ENCODE measurements at regions not wholly inside any gene's neighbourhood (a gene's known extent, or its start where the extent isn't known, plus 50 kb on each side); places are given as distances from the start of the nearest gene placed in this dataset.

DNA sequence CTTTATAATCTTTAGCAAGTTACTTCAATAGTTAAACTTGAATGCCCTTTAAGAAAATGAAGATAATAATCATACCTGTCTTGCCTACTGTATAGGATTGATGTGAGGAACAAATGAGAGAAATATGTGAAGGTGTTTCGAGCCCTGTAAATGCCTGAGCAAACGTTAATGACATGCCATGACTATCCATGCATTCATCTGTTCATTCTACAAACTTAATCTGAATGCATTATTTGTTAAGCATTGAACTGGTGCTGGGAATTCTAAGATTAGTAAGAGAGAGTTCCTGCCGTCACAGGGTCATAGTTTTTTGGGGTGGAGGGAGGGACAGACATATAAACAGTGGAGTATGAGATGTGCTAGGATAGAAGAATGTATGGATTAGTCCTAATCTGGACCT lies 111.5 kb upstream of the PRICKLE1 start:
- H3K9ac ChIP-seq (ENCODE audit: low read length), result no peak overlapping the region
- H3K27me3 ChIP-seq (ENCODE audit: control insufficient read depth in 1 of 2, insufficient read depth in 2 of 2, low read length in 2 of 2), result no peaks in the 10 kb centered on the region
- no peak overlapping the region for H3K27ac ChIP-seq (ENCODE audit: low read depth, low read length)
- H3K4me1 ChIP-seq (ENCODE audit: insufficient read depth, low read length), result no peaks in the 10 kb centered on the region
- H3K4me3 ChIP-seq (ENCODE audit: low read depth in 1 of 2, low read length in 2 of 2), result no peak overlapping the region
- no peaks in the 10 kb centered on the region for H3K36me3 ChIP-seq (ENCODE audit: insufficient read depth, low read length)
- no peaks in the 10 kb centered on the region for H3K9me3 ChIP-seq (ENCODE audit: low read length)

DNA sequence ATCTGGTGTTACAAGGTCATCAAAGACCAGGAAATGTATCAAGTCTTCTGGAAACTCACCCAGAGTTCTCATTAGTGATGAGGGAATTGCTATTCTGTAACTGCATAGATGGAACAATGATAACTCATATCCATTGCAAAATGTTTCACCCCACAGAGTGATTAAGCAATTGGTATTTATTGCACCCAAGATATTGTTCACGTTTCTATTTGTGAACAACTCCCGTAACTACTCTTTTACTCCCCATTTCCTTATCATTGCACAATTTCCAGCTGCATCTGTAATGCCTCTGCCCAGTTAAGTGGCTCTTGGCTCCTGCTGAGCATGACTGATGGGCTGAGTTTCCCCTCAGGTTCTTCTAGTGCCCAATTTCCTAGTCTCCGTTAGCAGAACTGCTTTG lies 108.7 kb upstream of the PRICKLE1 start:
- no peak overlapping the region for H3K27ac ChIP-seq (ENCODE audit: low read depth, low read length)
- no peaks in the 10 kb centered on the region for H3K4me1 ChIP-seq (ENCODE audit: insufficient read depth, low read length)
- no peaks in the 10 kb centered on the region for H3K27me3 ChIP-seq (ENCODE audit: control insufficient read depth in 1 of 2, insufficient read depth in 2 of 2, low read length in 2 of 2)
- H3K36me3 ChIP-seq (ENCODE audit: insufficient read depth, low read length), result no peaks in the 10 kb centered on the region
- H3K9me3 ChIP-seq (ENCODE audit: low read length), result no peaks in the 10 kb centered on the region
- no peak overlapping the region for H3K4me3 ChIP-seq (ENCODE audit: low read depth in 1 of 2, low read length in 2 of 2)
- H3K9ac ChIP-seq (ENCODE audit: low read length), result no peak overlapping the region

DNA sequence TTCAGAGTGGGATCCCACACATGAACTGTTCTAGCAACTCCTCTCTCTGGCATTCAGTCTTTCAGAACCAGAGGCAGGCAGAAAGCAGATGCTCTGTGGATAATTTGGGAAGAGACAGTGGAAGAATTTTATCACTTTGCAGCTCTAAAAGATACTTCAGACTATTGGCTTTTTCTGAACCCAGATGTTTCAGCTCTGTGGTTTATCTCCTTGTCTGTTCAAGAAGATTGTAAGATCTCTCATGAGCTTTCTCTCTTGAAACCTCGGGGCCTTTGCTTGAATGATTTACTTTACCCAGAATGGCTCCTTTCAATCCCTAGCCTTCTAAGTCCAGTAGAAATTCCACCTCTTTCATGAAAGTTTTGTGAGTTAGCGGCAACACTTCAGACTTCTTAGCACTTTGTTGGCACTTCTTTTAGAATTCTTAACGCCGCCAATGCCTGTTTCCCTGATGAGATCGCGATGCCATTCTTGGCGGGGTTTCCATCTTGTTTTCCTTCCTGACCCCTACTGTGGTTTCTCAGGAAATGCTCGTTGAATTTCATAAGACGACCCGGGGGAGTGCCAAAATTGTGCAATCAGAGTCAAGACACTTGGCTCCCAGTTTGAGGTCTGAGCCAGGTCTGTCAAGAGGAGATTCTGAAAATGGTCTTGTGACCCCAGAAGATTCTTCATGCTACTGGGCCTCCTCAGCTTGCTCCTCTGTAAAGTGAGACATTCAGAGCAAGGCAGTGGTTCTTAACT lies 107.0 kb upstream of the PRICKLE1 start:
- Histone ChIP-seq H3K9ac (ENCODE audit: low read length) (no peak overlapping the region), H3K36me3 (ENCODE audit: insufficient read depth, low read length) (no peaks in the 10 kb centered on the region), H3K27me3 (ENCODE audit: control insufficient read depth in 1 of 2, insufficient read depth in 2 of 2, low read length in 2 of 2) (no peaks in the 10 kb centered on the region), H3K27ac (ENCODE audit: low read depth, low read length) (no peak overlapping the region), H3K4me3 (ENCODE audit: low read depth in 1 of 2, low read length in 2 of 2) (no peak overlapping the region), H3K9me3 (ENCODE audit: low read length) (no peaks in the 10 kb centered on the region), H3K4me1 (ENCODE audit: insufficient read depth, low read length) (no peaks in the 10 kb centered on the region)

DNA sequence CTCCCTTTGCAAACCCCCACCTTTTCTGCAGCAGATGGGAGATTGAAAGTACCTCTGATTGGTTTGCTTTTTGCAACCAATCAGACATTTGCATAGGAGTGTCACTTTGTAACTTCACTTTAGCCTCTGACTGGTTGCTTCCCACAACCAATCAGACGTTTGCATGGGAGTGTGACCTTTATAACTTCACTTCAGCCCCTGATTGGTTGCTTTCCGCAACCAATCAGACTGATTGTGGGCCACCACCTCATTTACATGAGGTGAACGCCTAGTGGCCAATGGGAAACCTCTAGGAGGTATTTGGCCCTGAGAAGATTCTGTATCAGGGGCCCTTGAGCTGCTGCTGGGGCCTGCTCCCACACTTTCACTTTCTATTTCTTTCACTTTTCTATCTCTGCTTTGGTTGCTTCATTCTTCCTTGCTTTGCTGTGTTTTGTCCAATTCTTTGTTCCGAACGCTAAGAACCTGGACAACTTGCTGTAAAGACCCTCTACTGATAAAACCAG lies 106.0 kb upstream of the PRICKLE1 start:
- H3K27me3 ChIP-seq (ENCODE audit: control insufficient read depth in 1 of 2, insufficient read depth in 2 of 2, low read length in 2 of 2), result no peaks in the 10 kb centered on the region
- no peak overlapping the region for H3K27ac ChIP-seq (ENCODE audit: low read depth, low read length)
- no peaks in the 10 kb centered on the region for H3K4me1 ChIP-seq (ENCODE audit: insufficient read depth, low read length)
- H3K4me3 ChIP-seq (ENCODE audit: low read depth in 1 of 2, low read length in 2 of 2), result no peak overlapping the region
- no peaks in the 10 kb centered on the region for H3K36me3 ChIP-seq (ENCODE audit: insufficient read depth, low read length)
- H3K9ac ChIP-seq (ENCODE audit: low read length), result no peak overlapping the region
- H3K9me3 ChIP-seq (ENCODE audit: low read length), result no peaks in the 10 kb centered on the region

DNA sequence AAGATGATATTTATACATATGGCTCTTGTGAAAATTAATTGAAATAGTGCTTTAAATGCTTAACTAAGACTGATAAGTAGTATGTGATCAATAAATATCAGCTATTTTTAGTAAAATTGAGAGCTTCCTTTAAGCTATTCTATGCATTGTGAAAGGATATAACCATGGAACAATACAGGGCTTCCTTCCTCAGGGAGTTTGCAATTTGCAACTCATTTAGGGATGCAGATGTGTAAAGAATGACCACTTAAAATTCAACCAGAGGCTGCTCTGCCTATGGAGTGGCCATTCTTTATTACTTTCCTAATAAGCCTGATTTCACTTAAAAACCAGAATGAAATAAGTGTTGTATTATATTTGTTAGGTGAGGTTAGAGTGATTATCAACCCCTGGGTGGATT lies 103.2 kb upstream of the PRICKLE1 start:
- H3K27me3 ChIP-seq (ENCODE audit: control insufficient read depth in 1 of 2, insufficient read depth in 2 of 2, low read length in 2 of 2), result no peaks in the 10 kb centered on the region
- H3K4me3 ChIP-seq (ENCODE audit: low read depth in 1 of 2, low read length in 2 of 2), result no peak overlapping the region
- H3K4me1 ChIP-seq (ENCODE audit: insufficient read depth, low read length), result no peaks in the 10 kb centered on the region
- no peak overlapping the region for H3K27ac ChIP-seq (ENCODE audit: low read depth, low read length)
- H3K9ac ChIP-seq (ENCODE audit: low read length), result no peak overlapping the region
- H3K9me3 ChIP-seq (ENCODE audit: low read length), result no peaks in the 10 kb centered on the region
- no peaks in the 10 kb centered on the region for H3K36me3 ChIP-seq (ENCODE audit: insufficient read depth, low read length)

DNA sequence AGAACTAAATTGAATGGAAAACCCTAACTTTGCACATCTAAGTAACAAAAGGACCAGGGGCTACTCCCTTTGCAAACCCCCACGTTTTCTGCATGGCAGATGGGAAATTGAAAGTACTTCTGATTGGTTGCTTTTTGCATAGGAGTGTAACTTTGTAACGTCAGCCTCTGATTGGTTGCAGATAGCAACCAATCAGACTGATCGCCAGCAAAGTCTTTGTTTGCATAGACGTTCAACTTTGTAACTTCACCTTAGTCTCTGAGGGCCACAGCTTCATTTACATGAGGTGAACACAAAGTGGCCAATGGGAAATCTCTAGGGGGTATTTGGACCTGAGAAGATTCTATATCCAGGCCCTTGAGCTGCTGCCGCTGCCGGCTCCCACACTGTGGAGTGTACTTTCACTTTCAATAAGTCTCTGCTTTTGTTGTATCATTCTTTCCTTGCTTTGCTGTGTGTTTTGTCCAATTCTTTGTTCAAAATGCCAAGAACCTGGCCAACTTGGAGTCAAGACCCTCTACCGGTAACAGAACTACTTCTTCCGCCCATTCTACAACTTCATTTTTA lies 102.5 kb upstream of the PRICKLE1 start:
- Histone ChIP-seq H3K4me1 (ENCODE audit: insufficient read depth, low read length) (no peaks in the 10 kb centered on the region), H3K27me3 (ENCODE audit: control insufficient read depth in 1 of 2, insufficient read depth in 2 of 2, low read length in 2 of 2) (no peaks in the 10 kb centered on the region), H3K9ac (ENCODE audit: low read length) (no peak overlapping the region), H3K27ac (ENCODE audit: low read depth, low read length) (no peak overlapping the region), H3K9me3 (ENCODE audit: low read length) (no peaks in the 10 kb centered on the region), H3K4me3 (ENCODE audit: low read depth in 1 of 2, low read length in 2 of 2) (no peak overlapping the region), H3K36me3 (ENCODE audit: insufficient read depth, low read length) (no peaks in the 10 kb centered on the region)

DNA sequence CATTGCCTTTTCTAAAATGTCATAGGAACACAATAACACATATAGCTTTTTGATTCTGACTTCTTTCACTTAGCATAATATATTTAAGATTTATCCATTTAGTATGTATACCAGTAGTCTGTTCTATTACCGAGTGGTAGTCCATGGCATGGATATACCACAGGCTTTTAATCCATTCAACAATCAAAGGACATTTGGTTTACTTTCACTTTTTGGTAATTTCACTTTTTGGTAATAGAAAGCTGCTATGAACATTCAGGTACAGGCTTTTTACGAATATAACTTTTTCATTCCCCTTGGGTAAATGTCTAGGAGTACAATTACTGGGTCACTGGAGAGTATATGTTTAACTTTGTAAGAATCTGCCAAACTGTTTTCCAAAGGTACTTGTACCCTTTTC lies 100.7 kb upstream of the PRICKLE1 start:
- Histone ChIP-seq H3K27ac (ENCODE audit: low read depth, low read length) (no peak overlapping the region), H3K9me3 (ENCODE audit: low read length) (no peaks in the 10 kb centered on the region), H3K27me3 (ENCODE audit: control insufficient read depth in 1 of 2, insufficient read depth in 2 of 2, low read length in 2 of 2) (no peaks in the 10 kb centered on the region), H3K36me3 (ENCODE audit: insufficient read depth, low read length) (no peaks in the 10 kb centered on the region), H3K9ac (ENCODE audit: low read length) (no peak overlapping the region), H3K4me3 (ENCODE audit: low read depth in 1 of 2, low read length in 2 of 2) (no peak overlapping the region), H3K4me1 (ENCODE audit: insufficient read depth, low read length) (no peaks in the 10 kb centered on the region)

DNA sequence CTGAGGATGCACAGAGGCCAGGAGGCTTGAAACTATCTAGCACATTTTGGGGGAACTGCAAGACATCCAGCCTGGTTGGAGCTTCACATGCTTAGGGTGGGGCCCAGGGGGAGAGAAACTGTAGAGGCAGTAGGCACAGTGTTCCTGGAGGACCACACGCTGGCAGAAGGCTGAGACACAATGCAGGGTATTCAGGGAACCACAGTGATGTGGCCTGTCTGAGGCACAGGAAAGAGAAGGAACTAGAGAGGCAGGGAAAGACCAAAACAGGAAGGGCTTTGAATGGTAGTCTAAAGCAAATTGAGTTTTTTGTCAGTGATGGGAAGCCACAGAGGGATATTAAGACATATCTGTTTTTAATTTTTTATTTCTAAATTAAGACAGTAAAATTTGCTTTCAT lies 100.2 kb upstream of the PRICKLE1 start:
- Histone ChIP-seq H3K4me1 (ENCODE audit: insufficient read depth, low read length) (no peaks in the 10 kb centered on the region), H3K36me3 (ENCODE audit: insufficient read depth, low read length) (no peaks in the 10 kb centered on the region), H3K9ac (ENCODE audit: low read length) (no peak overlapping the region)

DNA sequence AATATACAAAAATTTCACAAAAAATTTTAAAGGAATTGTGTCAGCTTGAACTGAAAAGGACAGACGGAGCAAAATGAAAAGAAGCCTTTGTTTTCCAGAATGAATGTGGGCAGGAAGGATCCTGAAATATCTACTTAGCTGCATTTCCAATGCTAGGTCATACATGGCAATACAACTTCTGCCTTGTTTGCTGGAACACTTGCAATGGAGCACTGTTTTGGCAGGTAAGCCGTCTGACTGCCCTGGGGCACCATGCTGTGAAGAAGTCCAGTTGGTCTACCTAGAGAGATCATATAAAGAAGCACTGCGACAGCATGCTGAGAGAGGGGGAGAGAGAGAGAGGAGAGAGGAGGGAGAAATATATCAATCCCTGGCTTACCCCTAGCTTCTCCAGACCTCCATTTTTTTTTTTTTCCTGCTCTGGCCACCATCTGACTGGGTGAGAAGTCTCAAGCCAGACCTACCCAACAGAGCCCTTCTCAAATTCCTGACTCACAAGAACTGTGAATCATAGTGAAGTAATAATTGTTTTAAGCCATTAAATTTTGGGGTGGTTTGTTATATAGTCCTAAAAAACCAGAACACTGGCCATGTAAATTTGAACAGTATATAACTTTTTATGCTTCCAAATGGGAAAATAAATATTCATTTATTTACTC lies 97.1 kb upstream of the PRICKLE1 start:
- no peak overlapping the region for H3K4me3 ChIP-seq (ENCODE audit: low read depth in 1 of 2, low read length in 2 of 2)
- H3K27me3 ChIP-seq (ENCODE audit: control insufficient read depth in 1 of 2, insufficient read depth in 2 of 2, low read length in 2 of 2), result no peaks in the 10 kb centered on the region
- no peaks in the 10 kb centered on the region for H3K36me3 ChIP-seq (ENCODE audit: insufficient read depth, low read length)
- H3K4me1 ChIP-seq (ENCODE audit: insufficient read depth, low read length), result no peaks in the 10 kb centered on the region
- no peak overlapping the region for H3K9ac ChIP-seq (ENCODE audit: low read length)
- H3K9me3 ChIP-seq (ENCODE audit: low read length), result no peaks in the 10 kb centered on the region
- H3K27ac ChIP-seq (ENCODE audit: low read depth, low read length), result no peak overlapping the region

More for the DNA sequence above, 100.2 kb upstream of the PRICKLE1 start:
- Histone ChIP-seq H3K9me3 (ENCODE audit: low read length) (no peaks in the 10 kb centered on the region), H3K4me3 (ENCODE audit: low read depth in 1 of 2, low read length in 2 of 2) (no peak overlapping the region), H3K27ac (ENCODE audit: low read depth, low read length) (no peak overlapping the region), H3K27me3 (ENCODE audit: control insufficient read depth in 1 of 2, insufficient read depth in 2 of 2, low read length in 2 of 2) (no peaks in the 10 kb centered on the region)

DNA sequence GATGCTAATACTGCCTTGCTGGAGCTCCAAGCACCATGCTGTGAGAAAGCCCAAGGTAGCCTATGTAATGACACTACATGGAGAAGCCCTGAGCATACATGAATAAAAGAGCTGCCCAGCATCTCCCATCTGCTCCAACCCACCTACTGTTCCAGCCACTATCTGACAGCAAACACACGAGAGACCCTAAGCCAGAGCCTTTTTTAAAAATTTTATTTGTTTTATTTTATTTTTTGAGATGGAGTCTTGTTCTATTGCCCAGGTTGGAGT lies 95.2 kb upstream of the PRICKLE1 start:
- H3K27me3 ChIP-seq (ENCODE audit: control insufficient read depth in 1 of 2, insufficient read depth in 2 of 2, low read length in 2 of 2), result no peaks in the 10 kb centered on the region
- H3K4me1 ChIP-seq (ENCODE audit: insufficient read depth, low read length), result no peaks in the 10 kb centered on the region
- H3K36me3 ChIP-seq (ENCODE audit: insufficient read depth, low read length), result no peaks in the 10 kb centered on the region
- H3K4me3 ChIP-seq (ENCODE audit: low read depth in 1 of 2, low read length in 2 of 2), result no peak overlapping the region
- H3K27ac ChIP-seq (ENCODE audit: low read depth, low read length), result no peak overlapping the region
- H3K9ac ChIP-seq (ENCODE audit: low read length), result no peak overlapping the region
- H3K9me3 ChIP-seq (ENCODE audit: low read length), result no peaks in the 10 kb centered on the region

DNA sequence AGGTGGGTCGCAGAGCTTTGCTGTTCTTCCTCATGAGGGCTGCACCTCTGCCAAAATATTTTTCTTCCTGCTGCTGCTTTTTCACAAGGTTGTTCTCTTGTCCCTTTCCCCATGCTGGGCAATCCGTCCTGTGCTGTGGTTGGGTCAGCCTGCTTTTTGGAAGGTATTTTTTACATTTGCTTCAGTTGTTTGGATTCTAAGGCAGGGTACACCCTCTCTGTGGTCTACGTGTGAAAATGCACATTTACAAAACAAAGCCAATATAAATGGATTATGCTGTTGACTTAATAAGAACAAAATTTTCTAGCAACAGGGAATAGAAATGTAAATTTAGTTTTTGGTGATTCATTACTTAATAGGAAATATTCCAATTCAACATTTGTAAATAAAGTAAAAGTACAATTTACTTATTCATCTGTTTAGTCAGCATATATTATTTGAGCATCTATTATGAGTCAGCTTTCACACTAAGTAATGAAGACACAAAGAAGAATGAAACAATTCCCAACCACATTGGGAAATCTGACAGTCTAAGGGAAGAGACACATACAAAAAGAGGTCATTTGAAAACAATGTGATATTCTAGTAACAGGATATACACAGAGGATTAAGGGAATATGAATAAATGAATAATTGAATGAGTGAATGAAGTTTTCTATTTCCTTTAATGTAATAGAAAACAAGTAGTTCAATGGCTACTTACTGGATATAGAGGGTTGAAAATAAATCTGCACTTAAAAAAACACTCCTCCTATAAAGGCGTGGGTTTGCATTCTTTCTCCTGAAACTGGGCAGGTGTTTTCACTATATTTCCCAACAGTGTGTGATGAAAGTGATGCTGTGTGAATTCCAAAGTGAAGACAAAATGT lies 94.6 kb upstream of the PRICKLE1 start:
- Histone ChIP-seq H3K36me3 (ENCODE audit: insufficient read depth, low read length) (no peaks in the 10 kb centered on the region), H3K9me3 (ENCODE audit: low read length) (no peaks in the 10 kb centered on the region), H3K27me3 (ENCODE audit: control insufficient read depth in 1 of 2, insufficient read depth in 2 of 2, low read length in 2 of 2) (no peaks in the 10 kb centered on the region), H3K4me1 (ENCODE audit: insufficient read depth, low read length) (no peaks in the 10 kb centered on the region), H3K4me3 (ENCODE audit: low read depth in 1 of 2, low read length in 2 of 2) (no peak overlapping the region), H3K9ac (ENCODE audit: low read length) (no peak overlapping the region), H3K27ac (ENCODE audit: low read depth, low read length) (no peak overlapping the region)
